Colonic mucosa (tissue), 4 donors: ENCODE measurements at regions not wholly inside any gene's neighbourhood (a gene's known extent, or its start where the extent isn't known, plus 50 kb on each side); places are given as distances from the start of the nearest gene placed in this dataset.

Experiments
- DNase-seq: peaks from one replicate; pipeline ENCODE4 v3.0.0-alpha.2; 2020
- H3K27ac ChIP-seq: fragments of 200-600 bp; one replicate; pipeline ENCODE4 v1.8.0; 2021
- H3K27me3 ChIP-seq: fragments of 200-600 bp; one replicate; pipeline ENCODE4 v1.8.0; 2021
- H3K36me3 ChIP-seq: fragments of 200-600 bp; one replicate; pipeline ENCODE4 v1.8.0; 2021
- H3K4me1 ChIP-seq: fragments of 200-600 bp; one replicate; pipeline ENCODE4 v1.8.0; 2021; ENCODE audit warnings: mild to moderate bottlenecking
- H3K4me3 ChIP-seq: fragments of 200-600 bp; one replicate; pipeline ENCODE4 v1.8.0; 2021
- H3K9ac ChIP-seq, 2 donors: one replicate each; pipeline ENCODE4 v1.7.0; 2013; ENCODE audit warnings: control low read depth in 2 of 2, low read depth in 2 of 2, low read length in 2 of 2
- H3K9me3 ChIP-seq: fragments of 200-600 bp; one replicate; pipeline ENCODE4 v1.8.0; 2021
- intact Hi-C: fragments of 100-400 bp; cut with DNase I; formaldehyde crosslinking; loops from one replicate; pipeline ENCODE4 v1.14.1; 2022
- TF ChIP-seq, protein P1 (sequence below): fragments of 200-600 bp; IDR thresholded peaks from one replicate; pipeline ENCODE4 v1.8.0; 2022; ENCODE audit warnings: antibody characterized with exemption, mild to moderate bottlenecking
- donor health status: healthy.
- donor health status: DM: no; HTN: no; CAD: no.
- donor health status: DM: no; HTN: no; CAD: no.

DNA sequence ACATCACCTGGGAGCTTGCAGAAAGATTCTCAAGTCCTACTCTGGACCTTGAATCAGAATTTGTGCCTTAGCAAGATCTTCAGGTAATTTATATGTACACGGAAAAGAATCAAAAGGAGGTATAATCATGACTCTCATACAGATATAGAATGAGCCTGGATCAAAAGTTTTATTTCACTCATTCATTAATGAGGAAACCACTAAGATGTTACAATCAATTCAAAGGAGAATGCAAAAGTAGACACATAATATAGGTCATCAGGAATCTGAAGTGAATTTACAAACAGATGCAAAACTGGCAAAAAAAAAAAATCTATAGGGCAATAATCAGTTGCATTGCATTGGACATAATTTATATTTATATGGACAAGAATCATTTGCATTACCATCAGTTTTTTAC is 195.4 kb upstream of the TLE3 start:
- H3K9ac ChIP-seq, result no peak overlapping the region
- H3K9me3 ChIP-seq, result no peaks in the 10 kb centered on the region
- H3K36me3 ChIP-seq, result no peaks in the 10 kb centered on the region
- H3K4me3 ChIP-seq, result no peak overlapping the region
- intact Hi-C loops, result no loop called here
- no peak for DNase-seq
- no peaks in the 10 kb centered on the region for H3K4me1 ChIP-seq
- H3K27ac ChIP-seq, result no peak overlapping the region
- TF ChIP-seq, protein P1, sequence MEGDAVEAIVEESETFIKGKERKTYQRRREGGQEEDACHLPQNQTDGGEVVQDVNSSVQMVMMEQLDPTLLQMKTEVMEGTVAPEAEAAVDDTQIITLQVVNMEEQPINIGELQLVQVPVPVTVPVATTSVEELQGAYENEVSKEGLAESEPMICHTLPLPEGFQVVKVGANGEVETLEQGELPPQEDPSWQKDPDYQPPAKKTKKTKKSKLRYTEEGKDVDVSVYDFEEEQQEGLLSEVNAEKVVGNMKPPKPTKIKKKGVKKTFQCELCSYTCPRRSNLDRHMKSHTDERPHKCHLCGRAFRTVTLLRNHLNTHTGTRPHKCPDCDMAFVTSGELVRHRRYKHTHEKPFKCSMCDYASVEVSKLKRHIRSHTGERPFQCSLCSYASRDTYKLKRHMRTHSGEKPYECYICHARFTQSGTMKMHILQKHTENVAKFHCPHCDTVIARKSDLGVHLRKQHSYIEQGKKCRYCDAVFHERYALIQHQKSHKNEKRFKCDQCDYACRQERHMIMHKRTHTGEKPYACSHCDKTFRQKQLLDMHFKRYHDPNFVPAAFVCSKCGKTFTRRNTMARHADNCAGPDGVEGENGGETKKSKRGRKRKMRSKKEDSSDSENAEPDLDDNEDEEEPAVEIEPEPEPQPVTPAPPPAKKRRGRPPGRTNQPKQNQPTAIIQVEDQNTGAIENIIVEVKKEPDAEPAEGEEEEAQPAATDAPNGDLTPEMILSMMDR, result no peak
- no peaks in the 10 kb centered on the region for H3K27me3 ChIP-seq

DNA sequence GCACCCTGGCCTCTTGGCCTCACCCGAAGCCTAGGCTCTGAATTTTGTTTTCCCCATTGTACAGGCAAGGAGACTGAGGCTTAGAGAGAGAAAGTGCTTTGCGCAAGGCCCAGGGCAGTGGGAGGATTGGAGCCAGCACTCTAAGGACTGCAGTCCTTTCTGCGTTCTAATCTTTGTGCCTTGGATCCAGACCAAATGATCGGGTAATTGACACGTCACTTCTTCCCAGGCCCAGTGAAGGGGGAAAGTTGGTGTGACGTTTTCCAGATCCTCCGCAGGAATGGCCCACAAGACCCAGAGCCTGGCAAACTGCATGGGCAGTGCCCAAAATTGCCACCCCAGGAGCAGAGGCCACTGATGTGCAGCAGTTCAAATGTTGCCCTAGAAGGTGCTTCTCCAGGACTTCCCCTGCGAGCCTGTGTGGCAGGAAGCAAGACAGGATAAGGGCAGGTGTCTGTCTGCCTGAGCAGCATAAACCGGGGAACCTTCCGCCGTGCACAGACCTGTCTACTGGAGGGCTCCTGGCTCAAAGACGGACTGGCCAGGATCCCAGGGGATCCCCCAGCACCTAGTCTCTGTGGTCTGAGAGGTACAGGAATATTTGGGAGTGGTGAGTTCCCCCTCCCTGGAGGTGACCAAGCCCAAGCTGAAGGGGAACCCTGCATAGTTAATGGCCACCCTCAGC is 194.5 kb upstream of the TLE3 start:
- H3K4me1 ChIP-seq, result no peaks in the 10 kb centered on the region
- intact Hi-C loops, result no loop called here
- H3K4me3 ChIP-seq, result no peak overlapping the region
- no peak overlapping the region for H3K9ac ChIP-seq
- no peaks in the 10 kb centered on the region for H3K9me3 ChIP-seq
- TF ChIP-seq, protein P1, result no peak
- DNase-seq, result no peak
- no peaks in the 10 kb centered on the region for H3K27me3 ChIP-seq
- H3K27ac ChIP-seq, result no peak overlapping the region
- no peaks in the 10 kb centered on the region for H3K36me3 ChIP-seq

DNA sequence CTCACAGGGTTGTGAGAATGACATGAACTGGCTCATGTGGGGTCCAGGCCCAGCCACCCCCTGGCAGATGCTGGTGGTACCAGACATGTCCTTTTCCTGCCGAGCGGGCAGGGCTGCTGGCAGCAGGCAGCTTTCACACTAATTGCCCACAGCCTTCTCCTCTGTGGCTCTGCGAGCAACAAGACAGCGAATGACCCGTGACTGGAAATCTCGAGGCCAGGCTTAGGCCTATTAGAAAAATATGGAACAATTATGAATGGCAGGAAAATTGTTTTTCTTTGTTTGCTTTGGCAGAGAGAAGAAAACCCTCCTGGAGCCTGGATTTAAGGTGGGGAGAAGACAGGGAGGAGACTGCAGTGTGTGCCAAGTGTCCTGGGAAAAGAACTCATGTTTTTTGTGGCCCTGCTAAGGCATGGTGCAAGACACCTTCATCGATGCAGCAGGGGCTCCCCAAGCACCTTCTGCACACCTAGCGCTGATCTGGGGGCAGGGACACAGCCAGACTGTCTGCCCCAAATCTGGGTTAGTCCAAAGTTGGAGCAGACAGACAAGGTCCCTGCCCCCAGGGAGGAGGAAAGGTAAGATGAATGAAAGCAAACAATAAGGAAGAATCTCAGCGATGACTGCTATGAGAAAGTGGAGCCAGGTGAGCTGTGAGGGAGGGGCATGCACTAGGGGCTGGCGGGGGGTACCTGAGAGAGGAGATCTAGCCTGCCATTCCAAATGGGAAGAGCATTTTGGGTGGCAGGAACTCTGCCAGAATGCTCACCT is 193.8 kb upstream of the TLE3 start:
- Histone ChIP-seq H3K9me3 (no peaks in the 10 kb centered on the region), H3K27me3 (no peaks in the 10 kb centered on the region), H3K27ac (no peak overlapping the region), H3K4me1 (no peaks in the 10 kb centered on the region), H3K9ac (no peak overlapping the region), H3K36me3 (no peaks in the 10 kb centered on the region), H3K4me3 (no peak overlapping the region)
- intact Hi-C loops, result no loop called here
- TF ChIP-seq, protein P1, result no peak
- no peak for DNase-seq

DNA sequence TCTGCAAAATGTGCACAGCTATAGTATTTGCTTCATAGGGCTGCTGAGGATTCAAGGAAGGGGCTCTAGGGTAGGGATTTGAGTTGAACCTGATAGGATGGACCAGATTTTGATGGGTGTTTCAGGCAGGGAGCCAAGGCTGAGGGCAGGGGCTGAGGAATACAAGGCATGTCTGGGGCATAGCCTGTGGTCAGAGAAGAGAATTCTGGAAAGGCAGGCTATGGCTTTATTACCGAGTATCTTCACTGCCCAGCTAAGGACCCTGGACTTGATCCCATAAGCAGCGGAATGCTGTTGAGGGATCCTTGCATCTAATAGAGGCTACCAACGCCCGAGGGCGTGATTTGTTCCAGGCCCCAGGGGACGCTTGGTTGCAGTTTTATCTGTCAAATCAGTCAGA is 193.0 kb upstream of the TLE3 start:
- TF ChIP-seq, protein P1, result no peak
- Histone ChIP-seq H3K36me3 (no peaks in the 10 kb centered on the region), H3K4me3 (no peak overlapping the region), H3K4me1 (no peaks in the 10 kb centered on the region), H3K27ac (no peak overlapping the region), H3K9ac (no peak overlapping the region), H3K27me3 (no peaks in the 10 kb centered on the region), H3K9me3 (no peaks in the 10 kb centered on the region)
- DNase-seq, result no peak
- intact Hi-C loops, result no loop called here

- Histone ChIP-seq H3K36me3 (no peaks in the 10 kb centered on the region), H3K9ac (no peak overlapping the region), H3K27ac (no peak overlapping the region), H3K4me3 (no peak overlapping the region), H3K9me3 (no peaks in the 10 kb centered on the region), H3K4me1 (no peaks in the 10 kb centered on the region), H3K27me3 (no peaks in the 10 kb centered on the region)
- intact Hi-C loops, result no loop called here
- TF ChIP-seq, protein P1, result no peak
- DNase-seq, result no peak
Measured at GRCh38 chr15:70289191-70289955, 191.7 kb upstream of the TLE3 start.
